ENCODE measurements at regions not wholly inside any gene's neighbourhood (a gene's known extent, or its start where the extent isn't known, plus 50 kb on each side); places are given as distances from the start of the nearest gene placed in this dataset.

- no peak overlapping the region for H3K27ac ChIP-seq
- no peaks in the 10 kb centered on the region for H3K27me3 ChIP-seq
- peaks cover 30% of the 10 kb centered on the region for H3K4me1 ChIP-seq
- H3K4me3 ChIP-seq = no peak overlapping the region
- WGBS, 2 donors = 77 to 81% methylated on average over 2 of the region's 2 CpGs
- DNase-seq (no peak), ATAC-seq (no peak)
- intact Hi-C loops (cut with DNase I) = loop anchor here (10.0 kb wide), 2 partner anchors 317 to 407 kb away; no protein-coding TSS in a partner anchor
- no peak for TF ChIP-seq POLR2A (IDR thresholded peaks at IDR 0.05)
- no peak for TF ChIP-seq CTCF (IDR thresholded peaks at IDR 0.05)
- H3K36me3 ChIP-seq (replicated peaks in 1 of 2; ENCODE audit: insufficient read depth in 1 of 2, low read depth in 2 of 2) = no peaks in the 10 kb centered on the region
- H3K9me3 ChIP-seq = no peaks in the 10 kb centered on the region
Measured at GRCh38 chr3:66812136-66812535, 186.0 kb upstream of the KBTBD8 start.

GRCh38 chr3:66812741-66813140 lies 185.4 kb upstream of the KBTBD8 start:
- no peak overlapping the region for H3K27ac ChIP-seq
- no peaks in the 10 kb centered on the region for H3K27me3 ChIP-seq
- no peaks in the 10 kb centered on the region for H3K36me3 ChIP-seq (replicated peaks in 1 of 2; ENCODE audit: insufficient read depth in 1 of 2, low read depth in 2 of 2)
- intact Hi-C loops (cut with DNase I) = loop anchor here (10.0 kb wide), 2 partner anchors 318 to 408 kb away; no protein-coding TSS in a partner anchor
- TF ChIP-seq POLR2A (IDR thresholded peaks at IDR 0.05) (no peak), CTCF (IDR thresholded peaks at IDR 0.05) (no peak)
- H3K4me1 ChIP-seq = peaks cover 36% of the 10 kb centered on the region
- DNase-seq (no peak), ATAC-seq (no peak)
- no peaks in the 10 kb centered on the region for H3K9me3 ChIP-seq
- WGBS, 2 donors = 95 to 100% methylated on average over 1 of the region's 1 CpG
- H3K4me3 ChIP-seq = no peak overlapping the region

GRCh38 chr3:66816090-66816761 lies 181.9 kb upstream of the KBTBD8 start:
- intact Hi-C loops (cut with DNase I) = loop anchor here (10.0 kb wide), 2 partner anchors 321 to 411 kb away; no protein-coding TSS in a partner anchor
- H3K27ac ChIP-seq = no peak overlapping the region
- DNase-seq = peak in 1 of 4 donors; percentile 32

GRCh38 chr3:66817951-66818557 lies 180.1 kb upstream of the KBTBD8 start:
- intact Hi-C loops (cut with DNase I) = loop anchor here (10.0 kb wide), 2 partner anchors 323 to 413 kb away; no protein-coding TSS in a partner anchor
- H3K36me3 ChIP-seq (replicated peaks in 1 of 2; ENCODE audit: insufficient read depth in 1 of 2, low read depth in 2 of 2) = no peaks in the 10 kb centered on the region
- DNase-seq (peak in 2 of 4 donors; percentile 30 to 47), ATAC-seq (no peak)
- peaks cover 68% of the 10 kb centered on the region for H3K4me1 ChIP-seq
- H3K4me3 ChIP-seq = no peak overlapping the region
- WGBS, 2 donors = 29 to 55% methylated on average over 10 of the region's 10 CpGs
- peak overlapping the region in 3 of 4 donors; percentile 26 to 85 (median 39) for H3K27ac ChIP-seq
- no peaks in the 10 kb centered on the region for H3K9me3 ChIP-seq
- TF ChIP-seq CTCF (IDR thresholded peaks at IDR 0.05) (no peak), POLR2A (IDR thresholded peaks at IDR 0.05) (no peak)
- H3K27me3 ChIP-seq = no peaks in the 10 kb centered on the region

More at GRCh38 chr3:66816090-66816761, 181.9 kb upstream of the KBTBD8 start:
- Histone ChIP-seq H3K36me3 (replicated peaks in 1 of 2; ENCODE audit: insufficient read depth in 1 of 2, low read depth in 2 of 2) (no peaks in the 10 kb centered on the region), H3K27me3 (no peaks in the 10 kb centered on the region), H3K4me3 (no peak overlapping the region), H3K4me1 (peaks cover 49% of the 10 kb centered on the region), H3K9me3 (no peaks in the 10 kb centered on the region)
- TF ChIP-seq CTCF (IDR thresholded peaks at IDR 0.05) (peak; percentile 39 to 73 (median 66)), POLR2A (IDR thresholded peaks at IDR 0.05) (no peak)
- peak; percentile 76 for ATAC-seq
- 17 to 20% methylated on average over 4 of the region's 4 CpGs for WGBS, 2 donors
